SK-N-SH (cell line): ENCODE measurements at regions not wholly inside any gene's neighbourhood (a gene's known extent, or its start where the extent isn't known, plus 50 kb on each side); places are given as distances from the start of the nearest gene placed in this dataset.
A peak's percentile ranks its signal among the peaks of the same experiment; 100 is the strongest.

Source experiments
- CTCF ChIA-PET: fragments of 300-600, 350-600 bp; formaldehyde crosslinking; extraction: SDS; loops from one replicate; lab custom pipeline; 2021; lab: Yijun Ruan, JAX
- POLR2A ChIA-PET: fragments of 350-600 bp; sonication (Branson Sonifier 250); formaldehyde crosslinking; extraction: SDS; loops from one replicate; lab custom pipeline; 2020; ENCODE audit warnings: antibody characterized with exemption, inconsistent platforms; lab: Yijun Ruan, JAX
- DNase-seq: peaks from one replicate; pipeline ENCODE4 v3.0.0; 2012
- H2AFZ ChIP-seq: fragments of 200-600 bp; sonication (generic); 2 replicates; pipeline ENCODE4 v1.8.1; 2016; ENCODE audit warnings: antibody characterized with exemption, mild to moderate bottlenecking, low read depth
- H3F3A ChIP-seq: fragments of 200-600 bp; sonication (generic); replicated peaks from 2 replicates; pipeline ENCODE3; 2016; ENCODE audit warnings: antibody characterized with exemption, mild to moderate bottlenecking; ENCODE audit not compliant: insufficient read depth
- H3K27ac ChIP-seq, 2 experiments: fragments of 200-500 bp in 1 of 2; fragments of 200-600 bp in 1 of 2; sonication (Bioruptor generic) in 1 of 2; sonication (generic), shearing (Covaris generic) in 1 of 2; 2 replicates each; pipeline versions ENCODE4 v1.5.1 to v1.6.1; 2014 to 2016; ENCODE audit warnings: low read depth in 2 of 2, inconsistent platforms in 1 of 2, low read length in 1 of 2, mild to moderate bottlenecking in 1 of 2, mixed read lengths in 1 of 2
- H3K27me3 ChIP-seq: fragments of 200-600 bp; sonication (generic), shearing (Covaris generic); 2 replicates; pipeline ENCODE4 v1.6.1; 2016; ENCODE audit warnings: mixed run types; ENCODE audit not compliant: insufficient read depth
- H3K36me3 ChIP-seq, 2 experiments: fragments of 200-500 bp in 1 of 2; fragments of 200-600 bp in 1 of 2; sonication (Bioruptor generic) in 1 of 2; sonication (generic) in 1 of 2; replicated peaks in 1 of 2; 2 replicates each; pipeline versions ENCODE3 to v1.5.1; 2014 to 2016; ENCODE audit warnings: low read length in 1 of 2, mild to moderate bottlenecking in 1 of 2; ENCODE audit not compliant: insufficient read depth in 2 of 2, control insufficient read depth in 1 of 2
- H3K4me1 ChIP-seq, 2 experiments: fragments of 200-500 bp in 1 of 2; fragments of 200-600 bp in 1 of 2; sonication (Bioruptor generic) in 1 of 2; sonication (generic), shearing (Covaris generic) in 1 of 2; 2 replicates each; pipeline versions ENCODE4 v1.5.1 to v1.6.1; 2014 to 2016; ENCODE audit warnings: low read depth in 1 of 2, low read length in 1 of 2, mixed run types in 1 of 2; ENCODE audit not compliant: insufficient read depth in 2 of 2, control insufficient read depth in 1 of 2
- H3K4me2 ChIP-seq: fragments of 200-600 bp; sonication (generic), shearing (Covaris generic); 2 replicates; pipeline ENCODE4 v1.6.1; 2017; ENCODE audit warnings: mixed run types
- H3K4me3 ChIP-seq, 2 experiments: fragments of 200-500 bp in 1 of 2; fragments of 200-600 bp in 1 of 2; sonication (Bioruptor generic) in 1 of 2; sonication (generic), shearing (Covaris generic) in 1 of 2; 2 replicates each; pipeline versions ENCODE4 v1.5.1 to v1.8.1; 2014 to 2016; ENCODE audit warnings: low read depth in 2 of 2, inconsistent platforms in 1 of 2, low read length in 1 of 2, mild to moderate bottlenecking in 1 of 2, mixed read lengths in 1 of 2, moderate library complexity in 1 of 2
- H3K79me2 ChIP-seq: fragments of 200-600 bp; sonication (generic); 2 replicates; pipeline ENCODE4 v1.8.1; 2017; ENCODE audit warnings: mild to moderate bottlenecking; ENCODE audit not compliant: insufficient read depth
- H3K9ac ChIP-seq: fragments of 200-600 bp; sonication (generic); 2 replicates; pipeline ENCODE4 v1.6.1; 2017; ENCODE audit warnings: mixed run types
- H3K9me2 ChIP-seq: fragments of 200-600 bp; sonication (generic); 2 replicates; pipeline ENCODE4 v1.6.1; 2017; ENCODE audit warnings: mixed run types
- H3K9me3 ChIP-seq: fragments of 200-600 bp; sonication (generic); 2 replicates; pipeline ENCODE4 v1.6.1; 2017; ENCODE audit warnings: mixed run types, mild to moderate bottlenecking, moderate library complexity
- H4K20me1 ChIP-seq: fragments of 200-600 bp; sonication (generic); 2 replicates; pipeline ENCODE4 v1.6.1; 2017; ENCODE audit warnings: mild to moderate bottlenecking, mixed run types; ENCODE audit not compliant: insufficient read depth
- ELF1 ChIP-seq: IDR thresholded peaks from 2 replicates; pipeline ENCODE4 v1.4.0; 2012
- EZH2phosphoT487 ChIP-seq: fragments of 200-600 bp; sonication (generic); IDR thresholded peaks from 2 replicates; pipeline ENCODE4 v1.6.1; 2017; ENCODE audit warnings: low read depth, mixed run types, mild to moderate bottlenecking, antibody characterized with exemption, moderate library complexity, borderline replicate concordance
- FOXM1 ChIP-seq: IDR thresholded peaks from 2 replicates; pipeline ENCODE4 v1.4.0; 2012; ENCODE audit warnings: low read depth, mild to moderate bottlenecking
- NRF1 ChIP-seq: IDR thresholded peaks from 2 replicates; pipeline ENCODE4 v1.6.1; 2012; ENCODE audit warnings: low read depth, mild to moderate bottlenecking, low read length
- RXRA ChIP-seq: IDR thresholded peaks from 2 replicates; pipeline ENCODE4 v1.4.0; 2012; ENCODE audit warnings: low read depth, mild to moderate bottlenecking, borderline replicate concordance
- TAF1 ChIP-seq: IDR thresholded peaks from 2 replicates; pipeline ENCODE4 v1.6.1; 2012; ENCODE audit warnings: low read depth, mild to moderate bottlenecking, low read length, moderate library complexity, borderline replicate concordance
- WGBS: methylation state at CpG from one replicate; pipeline ENCODE4 v1.1.6; 2017; ENCODE audit warnings: low lambda C conversion rate; 5-methylcytosine and 5-hydroxymethylcytosine counted together
- TF ChIP-seq, protein P1 (sequence below): IDR thresholded peaks from 2 replicates; pipeline ENCODE4 v1.4.0; 2012; ENCODE audit warnings: low read depth, borderline replicate concordance
- TF ChIP-seq, protein P2 (sequence below): fragments of 200-600 bp; sonication (generic); IDR thresholded peaks from 2 replicates; pipeline ENCODE4 v1.6.1; 2017; ENCODE audit warnings: antibody characterized with exemption, mild to moderate bottlenecking, moderate library complexity
- TF ChIP-seq, protein P3 (sequence below): fragments of 150-350 bp; IDR thresholded peaks from 2 replicates; pipeline ENCODE4 v1.6.1; 2017; ENCODE audit warnings: antibody characterized with exemption, low read length, low read depth, borderline replicate concordance
- TF ChIP-seq, protein P4 (sequence below): IDR thresholded peaks from 2 replicates; pipeline ENCODE4; 2012

DNA sequence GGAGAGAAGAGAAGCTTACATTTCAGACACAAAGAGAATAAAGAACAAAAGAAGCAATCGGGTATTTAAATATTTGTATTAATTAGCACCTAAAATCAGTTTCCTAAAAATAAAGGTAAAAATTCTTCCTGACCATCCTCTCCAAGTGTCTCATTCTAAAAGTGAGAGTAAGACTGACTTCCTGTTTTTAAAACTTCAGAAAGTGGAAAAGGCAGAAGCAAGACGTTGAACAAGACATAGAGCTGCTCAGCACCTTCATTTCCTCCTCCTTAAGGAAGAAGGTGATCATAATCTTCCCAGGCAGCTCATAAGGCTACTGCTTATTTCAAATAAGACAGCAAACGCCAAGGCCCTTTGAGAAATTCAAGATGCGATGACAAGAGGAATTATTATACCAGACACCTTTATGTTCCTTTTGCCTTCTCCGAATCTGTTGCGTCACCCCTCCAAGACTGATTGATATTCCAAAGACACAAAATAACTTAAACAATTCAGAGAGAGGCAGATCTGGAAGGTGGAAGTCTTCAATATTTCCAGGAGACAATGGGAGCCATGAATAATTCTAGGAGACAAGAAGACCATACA is 238.8 kb upstream of the TLE3 start:
- peak overlapping the region in 1 of 2 experiments; percentile 100; a peak in 2 of 4 replicates for H3K27ac ChIP-seq
- no peaks in the 10 kb centered on the region for H3K27me3 ChIP-seq
- H3K79me2 ChIP-seq, result no peaks in the 10 kb centered on the region
- H3F3A ChIP-seq, result peaks cover 5% of the 10 kb centered on the region
- WGBS, result 85% methylated on average over 6 of the region's 6 CpGs
- peaks cover 0 to 48% of the 10 kb centered on the region in 2 experiments; a peak in 2 of 4 replicates for H3K4me1 ChIP-seq
- TF ChIP-seq EZH2phosphoT487 (no peak), NRF1 (no peak), FOXM1 (no peak), RXRA (no peak), ELF1 (no peak)
- TF ChIP-seq, protein P1, sequence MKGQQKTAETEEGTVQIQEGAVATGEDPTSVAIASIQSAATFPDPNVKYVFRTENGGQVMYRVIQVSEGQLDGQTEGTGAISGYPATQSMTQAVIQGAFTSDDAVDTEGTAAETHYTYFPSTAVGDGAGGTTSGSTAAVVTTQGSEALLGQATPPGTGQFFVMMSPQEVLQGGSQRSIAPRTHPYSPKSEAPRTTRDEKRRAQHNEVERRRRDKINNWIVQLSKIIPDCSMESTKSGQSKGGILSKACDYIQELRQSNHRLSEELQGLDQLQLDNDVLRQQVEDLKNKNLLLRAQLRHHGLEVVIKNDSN, result no peak
- TF ChIP-seq, protein P2, sequence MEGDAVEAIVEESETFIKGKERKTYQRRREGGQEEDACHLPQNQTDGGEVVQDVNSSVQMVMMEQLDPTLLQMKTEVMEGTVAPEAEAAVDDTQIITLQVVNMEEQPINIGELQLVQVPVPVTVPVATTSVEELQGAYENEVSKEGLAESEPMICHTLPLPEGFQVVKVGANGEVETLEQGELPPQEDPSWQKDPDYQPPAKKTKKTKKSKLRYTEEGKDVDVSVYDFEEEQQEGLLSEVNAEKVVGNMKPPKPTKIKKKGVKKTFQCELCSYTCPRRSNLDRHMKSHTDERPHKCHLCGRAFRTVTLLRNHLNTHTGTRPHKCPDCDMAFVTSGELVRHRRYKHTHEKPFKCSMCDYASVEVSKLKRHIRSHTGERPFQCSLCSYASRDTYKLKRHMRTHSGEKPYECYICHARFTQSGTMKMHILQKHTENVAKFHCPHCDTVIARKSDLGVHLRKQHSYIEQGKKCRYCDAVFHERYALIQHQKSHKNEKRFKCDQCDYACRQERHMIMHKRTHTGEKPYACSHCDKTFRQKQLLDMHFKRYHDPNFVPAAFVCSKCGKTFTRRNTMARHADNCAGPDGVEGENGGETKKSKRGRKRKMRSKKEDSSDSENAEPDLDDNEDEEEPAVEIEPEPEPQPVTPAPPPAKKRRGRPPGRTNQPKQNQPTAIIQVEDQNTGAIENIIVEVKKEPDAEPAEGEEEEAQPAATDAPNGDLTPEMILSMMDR, result no peak
- TF ChIP-seq, protein P3, sequence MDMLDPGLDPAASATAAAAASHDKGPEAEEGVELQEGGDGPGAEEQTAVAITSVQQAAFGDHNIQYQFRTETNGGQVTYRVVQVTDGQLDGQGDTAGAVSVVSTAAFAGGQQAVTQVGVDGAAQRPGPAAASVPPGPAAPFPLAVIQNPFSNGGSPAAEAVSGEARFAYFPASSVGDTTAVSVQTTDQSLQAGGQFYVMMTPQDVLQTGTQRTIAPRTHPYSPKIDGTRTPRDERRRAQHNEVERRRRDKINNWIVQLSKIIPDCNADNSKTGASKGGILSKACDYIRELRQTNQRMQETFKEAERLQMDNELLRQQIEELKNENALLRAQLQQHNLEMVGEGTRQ, result no peak
- no peaks in the 10 kb centered on the region for H3K36me3 ChIP-seq
- no peak overlapping the region for H3K4me3 ChIP-seq
- ChIA-PET POLR2A (no interaction called here), CTCF (interaction anchor here (1.0 to 1.7 kb wide), 3 partner anchors 30 to 221 kb away, joined by 3 to 4 read pairs (median 3); no protein-coding TSS in a partner anchor)
- no peaks in the 10 kb centered on the region; the same call in 1 of the 2 replicates for H3K9me3 ChIP-seq
- no peak overlapping the region for H3K4me2 ChIP-seq
- no peaks in the 10 kb centered on the region for H4K20me1 ChIP-seq
- no peaks in the 10 kb centered on the region for H3K9me2 ChIP-seq
- DNase-seq, result no peak
- no peak overlapping the region for H2AFZ ChIP-seq
- no peak overlapping the region for H3K9ac ChIP-seq

DNA sequence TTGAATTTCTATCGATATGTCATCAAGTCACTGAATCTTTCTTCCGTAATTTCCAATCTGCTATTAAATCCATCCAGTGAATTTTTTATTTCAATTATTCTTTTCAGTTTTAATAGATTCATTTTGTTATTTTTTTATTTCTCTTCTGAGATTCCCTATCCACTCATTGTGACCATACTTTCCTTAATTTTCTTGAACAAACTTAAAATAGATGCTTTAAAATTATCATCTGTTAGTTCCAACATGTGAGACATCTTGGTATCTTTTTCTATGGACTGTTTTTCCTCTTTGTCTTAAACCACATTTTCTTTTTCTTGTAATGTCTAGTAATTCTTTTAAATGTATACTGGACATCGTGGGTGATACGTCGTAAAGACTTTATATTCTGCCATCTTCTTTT is 236.6 kb upstream of the TLE3 start:
- POLR2A ChIA-PET, result no interaction called here
- no peak overlapping the region for H2AFZ ChIP-seq

More for the DNA sequence above, 236.6 kb upstream of the TLE3 start:
- WGBS, result 76% methylated on average over 5 of the region's 5 CpGs
- Histone ChIP-seq H3K9me2 (no peaks in the 10 kb centered on the region), H3K4me1 (peaks cover 0 to 27% of the 10 kb centered on the region in 2 experiments; a peak in 2 of 4 replicates), H3F3A (no peaks in the 10 kb centered on the region), H3K9ac (no peak overlapping the region), H3K36me3 (no peaks in the 10 kb centered on the region), H3K4me3 (no peak overlapping the region; a peak in 1 of 4 replicates), H3K9me3 (no peaks in the 10 kb centered on the region; the same call in 1 of the 2 replicates), H3K27ac (no peak overlapping the region), H4K20me1 (no peaks in the 10 kb centered on the region), H3K27me3 (no peaks in the 10 kb centered on the region), H3K79me2 (no peaks in the 10 kb centered on the region), H3K4me2 (no peak overlapping the region)
- no peak for DNase-seq
- no peak for TF ChIP-seq TAF1
- TF ChIP-seq, protein P4, sequence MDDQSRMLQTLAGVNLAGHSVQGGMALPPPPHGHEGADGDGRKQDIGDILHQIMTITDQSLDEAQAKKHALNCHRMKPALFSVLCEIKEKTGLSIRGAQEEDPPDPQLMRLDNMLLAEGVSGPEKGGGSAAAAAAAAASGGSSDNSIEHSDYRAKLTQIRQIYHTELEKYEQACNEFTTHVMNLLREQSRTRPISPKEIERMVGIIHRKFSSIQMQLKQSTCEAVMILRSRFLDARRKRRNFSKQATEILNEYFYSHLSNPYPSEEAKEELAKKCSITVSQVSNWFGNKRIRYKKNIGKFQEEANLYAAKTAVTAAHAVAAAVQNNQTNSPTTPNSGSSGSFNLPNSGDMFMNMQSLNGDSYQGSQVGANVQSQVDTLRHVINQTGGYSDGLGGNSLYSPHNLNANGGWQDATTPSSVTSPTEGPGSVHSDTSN, result no peak
- TF ChIP-seq, protein P2, result no peak
- CTCF ChIA-PET, result no interaction called here
